ENCODE measurements at regions not wholly inside any gene's neighbourhood (a gene's known extent, or its start where the extent isn't known, plus 50 kb on each side); places are given as distances from the start of the nearest gene placed in this dataset.

DNA sequence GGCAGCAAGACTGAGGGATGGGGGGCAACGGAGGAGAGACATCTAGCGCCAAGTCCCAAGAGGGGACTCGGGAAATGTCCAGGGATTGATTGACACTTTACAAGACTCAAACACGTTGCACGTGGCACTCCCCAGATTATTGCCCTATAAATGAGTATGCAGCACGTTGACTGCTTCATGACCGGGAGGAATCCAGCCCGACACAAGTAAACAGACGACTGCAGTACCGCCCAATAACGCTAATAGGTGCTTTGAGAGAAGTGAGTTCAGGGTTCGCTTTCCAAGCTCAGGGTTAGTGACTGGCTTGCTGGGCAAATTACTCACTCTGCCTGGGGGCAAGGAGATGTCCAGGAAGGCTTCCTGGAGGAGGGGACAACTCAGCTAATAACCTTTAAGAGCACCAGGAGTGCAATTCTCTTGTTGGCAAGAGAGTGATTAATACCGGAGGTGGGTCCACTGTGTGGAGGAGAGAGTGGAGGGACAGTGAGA lies 73.3 kb upstream of the MYL10 start:
- H3K4me3 ChIP-seq (IDR thresholded peaks at IDR 0.05; ENCODE audit: insufficient read depth, low read depth, low read length): no peak overlapping the region
- H2AFZ ChIP-seq (ENCODE audit: low read depth): no peak overlapping the region
- H3K79me2 ChIP-seq (ENCODE audit: insufficient read depth, low read depth): no peaks in the 10 kb centered on the region
- no peak for TF ChIP-seq CTCF (conservative IDR thresholded peaks at IDR 0.05; ENCODE audit: low read depth, low read length)
- no peaks in the 10 kb centered on the region for H3K27me3 ChIP-seq (ENCODE audit: insufficient read depth, low read depth)
- no peak overlapping the region for H3K9ac ChIP-seq
- no peak overlapping the region for H3K27ac ChIP-seq
- H3K36me3 ChIP-seq (ENCODE audit: insufficient read depth): no peaks in the 10 kb centered on the region
- no peaks in the 10 kb centered on the region for H3K4me1 ChIP-seq (ENCODE audit: low read depth, poor library complexity, severe bottlenecking)
- H4K20me1 ChIP-seq (ENCODE audit: insufficient read depth): no peaks in the 10 kb centered on the region
- no peak overlapping the region for H3K4me2 ChIP-seq

DNA sequence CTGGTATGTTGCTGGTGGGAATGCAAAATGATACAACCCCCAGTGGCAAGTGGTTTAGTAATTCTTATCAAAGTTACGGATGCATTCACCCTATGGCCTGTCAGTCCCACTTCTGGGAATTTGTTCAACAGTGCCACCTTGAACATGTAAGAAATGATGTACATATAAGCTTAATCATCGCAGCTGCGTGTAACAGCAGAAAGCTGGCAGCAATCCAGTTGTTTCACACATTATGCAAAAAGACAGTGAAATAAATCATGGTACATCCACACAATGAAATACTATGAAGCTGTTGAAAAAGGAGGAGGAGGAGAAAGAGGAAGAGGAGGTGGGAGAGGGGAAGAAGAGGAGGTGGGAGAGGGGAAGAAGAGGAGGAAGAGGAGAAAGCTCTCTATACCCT lies 76.2 kb upstream of the MYL10 start:
- no peak overlapping the region for H3K4me3 ChIP-seq (IDR thresholded peaks at IDR 0.05; ENCODE audit: insufficient read depth, low read depth, low read length)
- TF ChIP-seq CTCF (conservative IDR thresholded peaks at IDR 0.05; ENCODE audit: low read depth, low read length): no peak
- no peak overlapping the region for H2AFZ ChIP-seq (ENCODE audit: low read depth)
- H3K4me1 ChIP-seq (ENCODE audit: low read depth, poor library complexity, severe bottlenecking): no peaks in the 10 kb centered on the region
- H4K20me1 ChIP-seq (ENCODE audit: insufficient read depth): no peaks in the 10 kb centered on the region
- no peak overlapping the region for H3K27ac ChIP-seq
- no peak overlapping the region for H3K9ac ChIP-seq
- no peaks in the 10 kb centered on the region for H3K27me3 ChIP-seq (ENCODE audit: insufficient read depth, low read depth)
- H3K79me2 ChIP-seq (ENCODE audit: insufficient read depth, low read depth): no peaks in the 10 kb centered on the region
- H3K36me3 ChIP-seq (ENCODE audit: insufficient read depth): no peaks in the 10 kb centered on the region
- H3K4me2 ChIP-seq: no peak overlapping the region

GRCh38 chr7:101707587-101707986 lies 78.5 kb upstream of the MYL10 start:
- Histone ChIP-seq H3K36me3 (ENCODE audit: insufficient read depth) (no peaks in the 10 kb centered on the region), H3K4me1 (ENCODE audit: low read depth, poor library complexity, severe bottlenecking) (no peaks in the 10 kb centered on the region), H3K4me2 (no peak overlapping the region), H3K27me3 (ENCODE audit: insufficient read depth, low read depth) (no peaks in the 10 kb centered on the region), H3K27ac (no peak overlapping the region), H4K20me1 (ENCODE audit: insufficient read depth) (no peaks in the 10 kb centered on the region), H3K9ac (no peak overlapping the region), H2AFZ (ENCODE audit: low read depth) (no peak overlapping the region), H3K4me3 (IDR thresholded peaks at IDR 0.05; ENCODE audit: insufficient read depth, low read depth, low read length) (no peak overlapping the region), H3K79me2 (ENCODE audit: insufficient read depth, low read depth) (no peaks in the 10 kb centered on the region)
- TF ChIP-seq CTCF (conservative IDR thresholded peaks at IDR 0.05; ENCODE audit: low read depth, low read length): no peak

DNA sequence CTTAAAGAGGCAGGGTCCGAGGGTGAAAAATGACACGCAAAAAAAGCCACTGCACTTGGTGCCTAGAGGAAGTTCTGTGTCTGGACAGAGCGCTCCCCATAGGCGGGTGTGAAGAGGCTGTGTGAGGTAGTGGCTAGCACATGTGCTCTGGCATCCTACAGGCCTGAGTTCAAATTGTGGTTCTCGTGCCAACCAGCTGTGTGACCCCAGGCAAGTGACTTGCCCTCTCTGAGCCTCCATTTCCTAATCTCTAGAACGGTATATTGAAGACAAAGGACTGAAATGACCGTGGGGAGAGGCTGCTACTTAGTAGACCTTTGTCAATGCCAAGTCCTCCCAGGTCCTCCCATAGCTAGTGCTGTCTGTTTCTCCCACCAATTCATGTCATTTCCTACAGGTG lies 79.1 kb upstream of the MYL10 start:
- Histone ChIP-seq H3K27ac (no peak overlapping the region), H3K36me3 (ENCODE audit: insufficient read depth) (no peaks in the 10 kb centered on the region), H2AFZ (ENCODE audit: low read depth) (no peak overlapping the region), H3K4me1 (ENCODE audit: low read depth, poor library complexity, severe bottlenecking) (no peaks in the 10 kb centered on the region), H3K4me3 (IDR thresholded peaks at IDR 0.05; ENCODE audit: insufficient read depth, low read depth, low read length) (no peak overlapping the region), H3K4me2 (no peak overlapping the region), H4K20me1 (ENCODE audit: insufficient read depth) (no peaks in the 10 kb centered on the region), H3K79me2 (ENCODE audit: insufficient read depth, low read depth) (no peaks in the 10 kb centered on the region), H3K27me3 (ENCODE audit: insufficient read depth, low read depth) (no peaks in the 10 kb centered on the region), H3K9ac (no peak overlapping the region)
- no peak for TF ChIP-seq CTCF (conservative IDR thresholded peaks at IDR 0.05; ENCODE audit: low read depth, low read length)

All from KMS-11 (cell line).